Peyer's patch (tissue), 4 donors: ENCODE measurements at regions not wholly inside any gene's neighbourhood (a gene's known extent, or its start where the extent isn't known, plus 50 kb on each side); places are given as distances from the start of the nearest gene placed in this dataset.

Experiments used
- POLR2A ChIP-seq, 2 donors: fragments of 450-650 bp; IDR thresholded peaks; one replicate each; pipeline ENCODE4 v1.5.1; 2017; ENCODE audit warnings: antibody characterized with exemption in 2 of 2, mild to moderate bottlenecking in 2 of 2, moderate library complexity in 2 of 2
- TF ChIP-seq, protein P1 (sequence below), 6 experiments: fragments of 450-650 bp in 4 of 6; fragments of 200-600 bp in 2 of 6; sonication (generic) in 1 of 6; IDR thresholded peaks; one replicate each; pipeline ENCODE4 v1.5.1; 2017 to 2019; ENCODE audit warnings: antibody characterized with exemption in 6 of 6, mild to moderate bottlenecking in 3 of 6, moderate library complexity in 1 of 6

DNA sequence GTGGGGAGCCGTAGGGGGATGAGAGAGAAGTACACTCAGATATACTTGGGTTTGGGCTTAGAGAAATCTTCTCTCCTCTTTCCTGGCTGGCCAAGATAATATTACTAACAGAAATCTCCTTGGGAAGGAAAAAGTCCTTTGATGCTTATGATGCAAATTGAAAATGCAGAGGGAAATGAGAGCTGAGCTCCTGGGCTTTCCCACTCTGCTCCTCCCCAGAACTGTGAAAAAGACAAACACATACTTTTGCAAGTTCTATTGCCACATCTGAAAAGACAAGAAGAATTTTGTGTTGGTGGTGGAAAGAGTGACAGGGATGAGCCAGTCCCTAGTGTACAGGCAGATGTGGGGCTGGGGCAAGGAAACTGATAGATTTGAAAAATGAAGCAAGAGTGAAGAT lies 185.9 kb downstream of the ANKRD60 start:
- TF ChIP-seq, protein P1, sequence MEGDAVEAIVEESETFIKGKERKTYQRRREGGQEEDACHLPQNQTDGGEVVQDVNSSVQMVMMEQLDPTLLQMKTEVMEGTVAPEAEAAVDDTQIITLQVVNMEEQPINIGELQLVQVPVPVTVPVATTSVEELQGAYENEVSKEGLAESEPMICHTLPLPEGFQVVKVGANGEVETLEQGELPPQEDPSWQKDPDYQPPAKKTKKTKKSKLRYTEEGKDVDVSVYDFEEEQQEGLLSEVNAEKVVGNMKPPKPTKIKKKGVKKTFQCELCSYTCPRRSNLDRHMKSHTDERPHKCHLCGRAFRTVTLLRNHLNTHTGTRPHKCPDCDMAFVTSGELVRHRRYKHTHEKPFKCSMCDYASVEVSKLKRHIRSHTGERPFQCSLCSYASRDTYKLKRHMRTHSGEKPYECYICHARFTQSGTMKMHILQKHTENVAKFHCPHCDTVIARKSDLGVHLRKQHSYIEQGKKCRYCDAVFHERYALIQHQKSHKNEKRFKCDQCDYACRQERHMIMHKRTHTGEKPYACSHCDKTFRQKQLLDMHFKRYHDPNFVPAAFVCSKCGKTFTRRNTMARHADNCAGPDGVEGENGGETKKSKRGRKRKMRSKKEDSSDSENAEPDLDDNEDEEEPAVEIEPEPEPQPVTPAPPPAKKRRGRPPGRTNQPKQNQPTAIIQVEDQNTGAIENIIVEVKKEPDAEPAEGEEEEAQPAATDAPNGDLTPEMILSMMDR (IDR thresholded peaks at IDR 0.05): no peak
- TF ChIP-seq POLR2A (IDR thresholded peaks at IDR 0.05): no peak
